Liver (tissue), 7 donors: ENCODE measurements at regions not wholly inside any gene's neighbourhood (a gene's known extent, or its start where the extent isn't known, plus 50 kb on each side); places are given as distances from the start of the nearest gene placed in this dataset.

ENCODE experiments used
- DNase-seq: peaks from one replicate; pipeline ENCODE4 v3.0.0-alpha.2; 2017; ENCODE audit warnings: low spot score
- H3K27ac ChIP-seq, 2 donors: one replicate each; pipeline ENCODE4 v1.7.0; 2013; ENCODE audit warnings: inconsistent platforms in 2 of 2, low read length in 2 of 2, control low read depth in 1 of 2, low read depth in 1 of 2, mild to moderate bottlenecking in 1 of 2
- H3K27me3 ChIP-seq, 4 donors: one replicate each; pipeline versions ENCODE4 v1.6.1 to v1.7.0; 2013; ENCODE audit warnings: low read length in 3 of 4, inconsistent platforms in 1 of 4, mild to moderate bottlenecking in 1 of 4, moderate library complexity in 1 of 4; ENCODE audit not compliant: control insufficient read depth in 4 of 4, insufficient read depth in 4 of 4
- H3K36me3 ChIP-seq, 4 donors: one replicate each; pipeline versions ENCODE4 v1.6.1 to v1.7.0; 2013; ENCODE audit warnings: low read length in 3 of 4, mild to moderate bottlenecking in 3 of 4, low read depth in 1 of 4, moderate library complexity in 1 of 4; ENCODE audit not compliant: control insufficient read depth in 4 of 4, insufficient read depth in 3 of 4
- H3K4me1 ChIP-seq, 4 donors: one replicate each; pipeline versions ENCODE4 v1.6.1 to v1.7.0; 2013; ENCODE audit warnings: low read length in 3 of 4, mild to moderate bottlenecking in 3 of 4, moderate library complexity in 1 of 4; ENCODE audit not compliant: control insufficient read depth in 4 of 4, insufficient read depth in 4 of 4
- H3K4me3 ChIP-seq, 3 donors: one replicate each; pipeline versions ENCODE4 v1.6.1 to v1.7.0; 2013; ENCODE audit warnings: low read length in 3 of 3, control low read depth in 1 of 3, low read depth in 1 of 3, mild to moderate bottlenecking in 1 of 3
- H3K9ac ChIP-seq, 2 donors: one replicate each; pipeline ENCODE4 v1.7.0; 2013; ENCODE audit warnings: low read length in 2 of 2, mild to moderate bottlenecking in 2 of 2, moderate library complexity in 2 of 2, control low read depth in 1 of 2, low read depth in 1 of 2
- H3K9me3 ChIP-seq, 4 donors: one replicate each; pipeline versions ENCODE4 v1.6.1 to v1.7.0; 2013; ENCODE audit warnings: low read length in 3 of 4; ENCODE audit not compliant: control insufficient read depth in 4 of 4
- ATF3 ChIP-seq: IDR thresholded peaks from 2 replicates; pipeline ENCODE4 v1.6.1; 2016; ENCODE audit warnings: antibody characterized with exemption
- EGR1 ChIP-seq, 2 donors: IDR thresholded peaks; 2 replicates each; pipeline ENCODE4 v1.6.1; 2016 to 2018; ENCODE audit warnings: antibody characterized with exemption in 2 of 2, low read depth in 2 of 2
- FOXA2 ChIP-seq: IDR thresholded peaks from 2 replicates; pipeline ENCODE4 v1.6.1; 2016; ENCODE audit warnings: antibody characterized with exemption
- HNF4G ChIP-seq: IDR thresholded peaks from 2 replicates; pipeline ENCODE4 v1.6.1; 2016; ENCODE audit warnings: antibody characterized with exemption
- JUND ChIP-seq, 2 donors: IDR thresholded peaks; 2 replicates each; pipeline ENCODE4 v1.6.1; 2016; ENCODE audit warnings: antibody characterized with exemption in 2 of 2
- MAX ChIP-seq: IDR thresholded peaks from 2 replicates; pipeline ENCODE4 v1.6.1; 2016; ENCODE audit warnings: antibody characterized with exemption
- NR2F2 ChIP-seq: IDR thresholded peaks from 2 replicates; pipeline ENCODE4 v1.6.1; 2016; ENCODE audit warnings: antibody characterized with exemption
- RAD21 ChIP-seq, 2 donors: IDR thresholded peaks; 2 replicates each; pipeline ENCODE4 v1.6.1; 2016; ENCODE audit warnings: antibody characterized with exemption in 2 of 2, mild to moderate bottlenecking in 2 of 2
- REST ChIP-seq: IDR thresholded peaks from 2 replicates; pipeline ENCODE4 v1.6.1; 2016; ENCODE audit warnings: antibody characterized with exemption, mild to moderate bottlenecking
- TAF1 ChIP-seq: conservative IDR thresholded peaks from 2 replicates; pipeline ENCODE4 v1.6.1; 2016; ENCODE audit warnings: antibody characterized with exemption, mild to moderate bottlenecking
- WGBS: extraction: QIAGEN DNeasy Blood & Tissue Kit; methylation state at CpG from one replicate; pipeline ENCODE4 v1.1.7; 2013; 5-methylcytosine and 5-hydroxymethylcytosine counted together
- donor health status: healthy.
- donor health status: healthy.
- donor health status: healthy.
- donor health status: healthy.

GRCh38 chr2:217218269-217219163, 358.7 kb upstream of the TNP1 start (continued):
- TF ChIP-seq ATF3, result no peak
- no peak for TF ChIP-seq TAF1
- TF ChIP-seq NR2F2, result no peak

GRCh38 chr2:217216982-217217381, 357.1 kb upstream of the TNP1 start:
- H3K27ac ChIP-seq, result no peak overlapping the region
- WGBS, result 77% methylated on average over 2 of the region's 2 CpGs
- peaks cover 0 to 5% (median 0%) of the 10 kb centered on the region in 4 donors for H3K27me3 ChIP-seq
- H3K4me3 ChIP-seq, result no peak overlapping the region
- H3K36me3 ChIP-seq, result no peaks in the 10 kb centered on the region
- no peak for DNase-seq
- H3K9ac ChIP-seq, result no peak overlapping the region
- TF ChIP-seq MAX (no peak), JUND (IDR thresholded peaks at IDR 0.05) (no peak)
- no peaks in the 10 kb centered on the region for H3K9me3 ChIP-seq
- H3K4me1 ChIP-seq, result no peaks in the 10 kb centered on the region

- Histone ChIP-seq H3K4me1 (no peaks in the 10 kb centered on the region), H3K27ac (no peak overlapping the region), H3K4me3 (no peak overlapping the region), H3K9ac (no peak overlapping the region), H3K9me3 (no peaks in the 10 kb centered on the region), H3K36me3 (no peaks in the 10 kb centered on the region), H3K27me3 (peaks cover 0 to 5% (median 0%) of the 10 kb centered on the region in 4 donors)
- no peak for TF ChIP-seq ATF3
- no peak for TF ChIP-seq RAD21 (IDR thresholded peaks at IDR 0.05)
- TF ChIP-seq REST, result no peak
- TF ChIP-seq FOXA2, result no peak
- TF ChIP-seq MAX, result no peak
- no peak for TF ChIP-seq HNF4G
- TF ChIP-seq EGR1 (IDR thresholded peaks at IDR 0.05; ENCODE audit: low read depth in 2 of 2), result no peak
- DNase-seq, result no peak
- WGBS, result 79% methylated on average over 4 of the region's 4 CpGs
These were observed 356.5 kb upstream of the TNP1 start for GRCh38 chr2:217216316-217216715.

- no peaks in the 10 kb centered on the region for H3K36me3 ChIP-seq
- H3K27ac ChIP-seq, result no peak overlapping the region
- H3K27me3 ChIP-seq, result peaks cover 0 to 5% (median 0%) of the 10 kb centered on the region in 4 donors
- DNase-seq, result no peak
- H3K9me3 ChIP-seq, result no peaks in the 10 kb centered on the region
- H3K4me1 ChIP-seq, result no peaks in the 10 kb centered on the region
- no peak overlapping the region for H3K4me3 ChIP-seq
- WGBS, result 68% methylated on average over 6 of the region's 6 CpGs
- no peak for TF ChIP-seq NR2F2
- no peak overlapping the region for H3K9ac ChIP-seq
These were observed 356.0 kb upstream of the TNP1 start for GRCh38 chr2:217215877-217216276.
